Aorta (tissue), 5 donors: ENCODE measurements at regions not wholly inside any gene's neighbourhood (a gene's known extent, or its start where the extent isn't known, plus 50 kb on each side); places are given as distances from the start of the nearest gene placed in this dataset.

Experiments
- ATAC-seq: fragments of 200-7000 bp; cut with Tn5 transposase; one replicate; pipeline ENCODE4 v1.9.1; 2022; ENCODE audit warnings: moderate library complexity; ENCODE audit not compliant: low FRiP score
- DNase-seq, 2 donors: peaks; one replicate each; pipeline ENCODE4 v3.0.0-alpha.2; 2020
- H3K27ac ChIP-seq, 2 donors: one replicate each; pipeline ENCODE4 v1.5.1; 2013; ENCODE audit warnings: low read length in 2 of 2, mild to moderate bottlenecking in 2 of 2, moderate library complexity in 2 of 2, control low read depth in 1 of 2, inconsistent platforms in 1 of 2, low read depth in 1 of 2
- H3K27me3 ChIP-seq, 2 donors: one replicate each; pipeline ENCODE4 v1.6.1; 2013; ENCODE audit warnings: control low read depth in 1 of 2, low read length in 1 of 2, mild to moderate bottlenecking in 1 of 2, moderate library complexity in 1 of 2; ENCODE audit not compliant: insufficient read depth in 2 of 2, control insufficient read depth in 1 of 2
- H3K36me3 ChIP-seq, 2 donors: one replicate each; pipeline ENCODE4 v1.6.1; 2013; ENCODE audit warnings: control low read depth in 1 of 2, low read length in 1 of 2, mild to moderate bottlenecking in 1 of 2; ENCODE audit not compliant: insufficient read depth in 2 of 2, control insufficient read depth in 1 of 2
- H3K4me1 ChIP-seq, 2 donors: one replicate each; pipeline ENCODE4 v1.6.1; 2013; ENCODE audit warnings: low read length in 2 of 2, control low read depth in 1 of 2, mild to moderate bottlenecking in 1 of 2, moderate library complexity in 1 of 2; ENCODE audit not compliant: insufficient read depth in 2 of 2, control insufficient read depth in 1 of 2
- H3K4me3 ChIP-seq, 2 donors: one replicate each; pipeline ENCODE4 v1.5.1; 2013; ENCODE audit warnings: low read length in 2 of 2, control low read depth in 1 of 2, mild to moderate bottlenecking in 1 of 2
- H3K9me3 ChIP-seq: one replicate; pipeline ENCODE4 v1.6.1; 2013; ENCODE audit warnings: mild to moderate bottlenecking, low read length; ENCODE audit not compliant: control insufficient read depth
- WGBS, 2 donors: extraction: QIAGEN DNeasy Blood & Tissue Kit; methylation state at CpG; one replicate each; pipeline ENCODE4 v1.1.7; 2013; 5-methylcytosine and 5-hydroxymethylcytosine counted together
- intact Hi-C, 2 donors: fragments of 100-400 bp; cut with DNase I; formaldehyde crosslinking; loops; one replicate each; pipeline versions ENCODE4 v1.14.2 to v1.15.0; 2022
- donor health status: healthy with polysubstance abuse.
- donor health status: Bipolar disorder and iron deficiency.
- donor health status: DM: no; HTN: no; CAD: no.
- donor health status: DM: no; HTN: no; CAD: no.
- donor health status: DM: yes; HTN: yes; CAD: no.

- DNase-seq, result no peak
- no peak overlapping the region for H3K4me3 ChIP-seq
- ATAC-seq, result no peak
- no peak overlapping the region for H3K27ac ChIP-seq
- 81 to 84% methylated on average over 5 of the region's 5 CpGs for WGBS, 2 donors
- no peaks in the 10 kb centered on the region for H3K27me3 ChIP-seq
- no peaks in the 10 kb centered on the region for H3K36me3 ChIP-seq
- intact Hi-C loops, result no loop called here
- H3K9me3 ChIP-seq, result no peaks in the 10 kb centered on the region
- H3K4me1 ChIP-seq, result no peaks in the 10 kb centered on the region
These were observed 242.0 kb upstream of the NPY start for GRCh38 chr7:24042028-24042427.

- WGBS, 2 donors, result 73 to 76% methylated on average over 2 of the region's 2 CpGs
- Histone ChIP-seq H3K27ac (no peak overlapping the region), H3K27me3 (peaks cover 0 to 2% of the 10 kb centered on the region in 2 donors), H3K4me1 (no peaks in the 10 kb centered on the region), H3K4me3 (no peak overlapping the region), H3K9me3 (no peaks in the 10 kb centered on the region), H3K36me3 (no peaks in the 10 kb centered on the region)
- intact Hi-C loops, result no loop called here
- ATAC-seq, result no peak
- DNase-seq, result no peak
These were observed 234.7 kb upstream of the NPY start for GRCh38 chr7:24049296-24049695.

GRCh38 chr7:24050991-24051560 is 232.9 kb upstream of the NPY start:
- no peak overlapping the region for H3K27ac ChIP-seq
- H3K27me3 ChIP-seq, result peaks cover 0 to 2% of the 10 kb centered on the region in 2 donors
- ATAC-seq (no peak), DNase-seq (no peak)
- H3K4me1 ChIP-seq, result no peaks in the 10 kb centered on the region
- no peak overlapping the region for H3K4me3 ChIP-seq
- H3K36me3 ChIP-seq, result no peaks in the 10 kb centered on the region
- WGBS, 2 donors, result 69 to 72% methylated on average over 7 of the region's 7 CpGs
- no peaks in the 10 kb centered on the region for H3K9me3 ChIP-seq
- intact Hi-C loops, result no loop called here

GRCh38 chr7:24051651-24052050 is 232.3 kb upstream of the NPY start:
- DNase-seq, result no peak
- ATAC-seq, result no peak
- H3K27ac ChIP-seq, result no peak overlapping the region
- H3K9me3 ChIP-seq, result no peaks in the 10 kb centered on the region
- no peak overlapping the region for H3K4me3 ChIP-seq
- peaks cover 0 to 2% of the 10 kb centered on the region in 2 donors for H3K27me3 ChIP-seq
- intact Hi-C loops, result no loop called here
- no peaks in the 10 kb centered on the region for H3K36me3 ChIP-seq
- WGBS, 2 donors, result 88 to 91% methylated on average over 5 of the region's 5 CpGs
- H3K4me1 ChIP-seq, result no peaks in the 10 kb centered on the region

- no peak overlapping the region for H3K27ac ChIP-seq
- no peak for DNase-seq
- intact Hi-C loops, result no loop called here
- no peak for ATAC-seq
- no peaks in the 10 kb centered on the region for H3K36me3 ChIP-seq
- H3K4me1 ChIP-seq, result no peaks in the 10 kb centered on the region
- H3K27me3 ChIP-seq, result peaks cover 0 to 2% of the 10 kb centered on the region in 2 donors
- H3K4me3 ChIP-seq, result no peak overlapping the region
- peaks cover 2% of the 10 kb centered on the region for H3K9me3 ChIP-seq
- 56 to 70% methylated on average over 6 of the region's 6 CpGs for WGBS, 2 donors
These were observed 231.3 kb upstream of the NPY start for GRCh38 chr7:24052572-24053260.

- Histone ChIP-seq H3K4me3 (no peak overlapping the region), H3K9me3 (peaks cover 2% of the 10 kb centered on the region), H3K27me3 (peaks cover 0 to 2% of the 10 kb centered on the region in 2 donors), H3K4me1 (no peaks in the 10 kb centered on the region), H3K36me3 (no peaks in the 10 kb centered on the region), H3K27ac (no peak overlapping the region)
- intact Hi-C loops, result no loop called here
- DNase-seq (no peak), ATAC-seq (no peak)
- WGBS, 2 donors, result 41 to 42% methylated on average over 2 of the region's 2 CpGs
These were observed 229.8 kb upstream of the NPY start for GRCh38 chr7:24054236-24054635.

- Histone ChIP-seq H3K4me1 (no peaks in the 10 kb centered on the region), H3K27ac (no peak overlapping the region), H3K36me3 (no peaks in the 10 kb centered on the region), H3K27me3 (peaks cover 0 to 2% of the 10 kb centered on the region in 2 donors), H3K4me3 (no peak overlapping the region), H3K9me3 (peaks cover 2% of the 10 kb centered on the region)
- DNase-seq (no peak), ATAC-seq (no peak)
- intact Hi-C loops, result no loop called here
- WGBS, 2 donors, result 63 to 81% methylated on average over 2 of the region's 2 CpGs
These were observed 226.7 kb upstream of the NPY start for GRCh38 chr7:24057243-24057642.

- no peak overlapping the region for H3K4me3 ChIP-seq
- DNase-seq (no peak), ATAC-seq (no peak)
- 75 to 89% methylated on average over 4 of the region's 4 CpGs for WGBS, 2 donors
- H3K9me3 ChIP-seq, result peaks cover 2% of the 10 kb centered on the region
- H3K27me3 ChIP-seq, result no peaks in the 10 kb centered on the region
- intact Hi-C loops, result no loop called here
- H3K27ac ChIP-seq, result no peak overlapping the region
- no peaks in the 10 kb centered on the region for H3K36me3 ChIP-seq
- H3K4me1 ChIP-seq, result no peaks in the 10 kb centered on the region
These were observed 225.0 kb upstream of the NPY start for GRCh38 chr7:24058953-24059352.

GRCh38 chr7:24059775-24060174 is 224.2 kb upstream of the NPY start:
- Histone ChIP-seq H3K27ac (no peak overlapping the region), H3K36me3 (no peaks in the 10 kb centered on the region), H3K9me3 (peaks cover 2% of the 10 kb centered on the region), H3K4me1 (no peaks in the 10 kb centered on the region), H3K27me3 (no peaks in the 10 kb centered on the region), H3K4me3 (no peak overlapping the region)
- 72 to 88% methylated on average over 12 of the region's 12 CpGs for WGBS, 2 donors
- no peak for DNase-seq
- intact Hi-C loops, result no loop called here
- ATAC-seq, result no peak
